GM18517 (cell line): ENCODE measurements at regions not wholly inside any gene's neighbourhood (a gene's known extent, or its start where the extent isn't known, plus 50 kb on each side); places are given as distances from the start of the nearest gene placed in this dataset.
"Not testable (repeated sequence)": the region's sequence is repeated elsewhere in the genome, so short reads cannot be mapped to it uniquely, and the experiment has no call there.

Source experiments
- ATAC-seq: cut with Tn5 transposase; IDR thresholded peaks from one replicate; pipeline ENCODE4 v1.9.1; 2021; ENCODE audit warnings: mild to moderate bottlenecking, moderate library complexity; ENCODE audit not compliant: unreplicated experiment

DNA sequence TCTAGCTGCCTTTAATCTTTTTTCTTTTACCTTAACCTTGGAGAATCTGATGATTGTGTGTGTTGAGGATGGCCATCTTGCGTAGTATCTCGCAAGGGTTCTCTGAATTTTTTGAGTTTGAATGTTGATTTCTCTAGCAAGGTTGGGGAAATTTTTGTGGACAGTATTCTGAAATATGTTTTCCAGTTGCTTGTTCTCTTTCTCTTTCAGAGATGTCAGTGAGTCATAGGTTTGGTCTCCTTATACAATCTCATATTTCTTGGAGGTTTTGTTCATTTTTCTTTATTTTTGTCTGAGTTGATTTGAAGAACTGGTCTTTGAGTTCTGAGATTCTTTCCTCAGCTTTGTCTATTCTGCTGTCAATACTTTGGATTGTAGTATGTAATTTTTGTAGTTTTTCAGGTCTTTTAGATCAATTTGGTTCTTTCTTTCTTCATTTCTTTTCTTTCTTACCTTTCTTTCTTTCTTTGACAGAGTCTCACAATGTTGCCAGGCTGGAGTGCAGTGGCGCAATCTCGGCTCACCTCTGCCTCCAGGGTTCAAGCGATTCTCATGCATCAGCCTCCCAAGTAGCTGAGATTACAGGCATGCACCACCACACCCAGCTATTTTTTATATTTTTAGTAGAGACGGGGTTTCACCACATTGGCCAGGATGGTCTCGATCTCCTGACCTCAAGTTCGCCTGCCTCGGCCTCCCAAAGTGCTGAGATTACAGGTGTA lies 366.4 kb upstream of the RASGRP1 start:
- no peak for ATAC-seq

DNA sequence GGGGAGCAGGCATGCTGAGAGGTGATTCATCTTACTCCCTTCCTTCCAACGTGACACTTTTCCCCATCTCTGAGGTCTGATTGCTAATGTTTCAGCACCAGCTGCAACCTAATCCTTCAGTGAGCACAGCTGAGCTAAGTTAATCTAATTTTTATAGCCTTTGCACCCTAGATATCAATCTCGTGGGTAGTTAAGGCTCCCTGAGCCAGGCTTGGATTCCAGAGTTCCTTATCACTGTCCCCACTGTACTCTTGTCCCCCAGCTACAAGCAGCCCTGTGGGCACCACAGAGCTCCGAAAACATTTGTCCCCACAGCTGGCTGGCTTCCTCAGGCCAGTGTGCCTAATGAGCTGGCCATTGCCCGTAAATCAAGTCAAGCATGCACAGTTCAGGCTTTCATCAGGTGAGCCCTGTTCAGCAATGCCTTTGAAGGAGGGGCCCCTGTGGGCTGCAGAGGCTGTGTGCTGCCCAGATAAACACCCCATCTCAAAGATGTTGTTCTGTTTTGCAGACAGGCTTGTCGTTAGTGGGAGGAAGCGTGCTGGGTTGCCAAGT lies 376.9 kb upstream of the RASGRP1 start:
- ATAC-seq, result no peak

DNA sequence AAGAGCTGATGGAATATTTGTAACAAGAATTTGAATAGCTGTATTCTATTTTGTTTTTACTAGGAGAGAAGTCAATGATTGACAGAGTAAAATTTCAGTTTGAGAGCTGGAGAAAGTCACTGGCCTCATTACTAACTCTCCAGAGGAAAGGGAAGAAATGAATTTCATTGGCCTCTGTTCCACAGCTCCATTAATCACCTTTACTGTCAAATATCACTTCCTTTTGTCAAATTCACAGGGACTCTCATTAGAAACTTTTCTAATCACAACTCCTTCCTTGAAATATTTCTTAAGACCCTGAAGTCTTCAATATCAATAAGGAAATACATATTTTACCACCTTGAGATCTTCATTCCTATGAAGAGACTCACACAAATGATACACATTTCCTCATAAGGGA lies 379.9 kb upstream of the RASGRP1 start:
- no peak for ATAC-seq

- ATAC-seq, result no peak
These were observed 381.1 kb upstream of the RASGRP1 start for GRCh38 chr15:38945551-38946298.

DNA sequence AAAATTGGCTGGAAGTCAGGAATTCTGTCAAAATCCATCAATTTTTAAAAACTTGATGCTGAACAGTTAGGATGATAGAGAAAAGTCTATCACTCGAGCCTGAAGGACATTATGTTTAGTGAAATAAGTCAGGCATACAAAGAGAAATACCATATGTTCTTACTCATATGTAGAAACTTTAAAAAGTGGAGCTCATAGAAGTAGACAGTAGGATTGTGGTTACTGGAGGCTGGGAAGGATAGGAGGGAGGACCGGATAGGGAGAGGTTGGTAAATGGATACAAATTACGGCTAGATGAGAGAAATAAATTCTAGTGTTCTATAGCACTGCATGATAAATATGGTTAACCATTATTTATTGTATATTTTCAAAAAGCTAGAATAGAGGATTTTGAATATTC lies 389.5 kb upstream of the RASGRP1 start:
- ATAC-seq, result no peak

DNA sequence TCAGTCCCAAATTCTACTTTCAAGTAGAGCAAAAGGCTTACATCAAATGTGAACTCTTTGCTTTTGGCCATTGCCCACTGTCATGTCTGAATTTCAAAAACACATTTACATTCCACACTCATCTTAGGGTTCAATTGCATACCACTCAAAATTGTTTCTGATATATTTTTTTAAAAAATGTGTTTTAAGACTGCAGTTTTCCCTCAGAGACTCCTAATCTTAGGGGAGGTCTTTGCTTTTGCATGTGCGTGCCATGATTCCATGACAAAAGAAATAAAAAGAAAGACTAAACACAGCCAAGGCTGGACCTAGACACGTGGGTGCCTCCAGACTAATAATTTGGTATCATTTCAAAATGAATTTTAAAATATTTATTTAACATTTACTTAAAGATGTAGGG lies 396.8 kb upstream of the RASGRP1 start:
- no peak for ATAC-seq

DNA sequence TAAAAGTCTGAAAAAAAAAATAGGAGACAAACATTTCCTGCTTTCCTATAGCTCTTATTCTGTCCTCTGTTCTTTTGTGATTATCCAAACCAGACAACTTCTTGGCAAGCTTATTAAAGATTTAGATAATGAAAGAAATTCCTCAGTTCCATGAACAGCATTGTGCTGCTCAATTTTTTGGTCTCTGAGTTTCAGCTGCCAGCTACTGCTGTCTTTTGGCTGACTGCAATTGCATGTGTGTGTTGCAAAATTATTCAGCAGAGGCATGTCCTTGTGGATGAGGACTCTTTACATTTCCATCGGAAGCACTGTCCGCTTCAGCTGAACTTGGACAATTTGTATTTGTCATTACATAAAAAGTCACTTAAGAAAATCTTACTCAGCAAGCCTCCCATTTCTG lies 397.3 kb upstream of the RASGRP1 start:
- no peak for ATAC-seq

GRCh38 chr15:38972831-38973230 lies 408.2 kb upstream of the RASGRP1 start:
- no peak for ATAC-seq

DNA sequence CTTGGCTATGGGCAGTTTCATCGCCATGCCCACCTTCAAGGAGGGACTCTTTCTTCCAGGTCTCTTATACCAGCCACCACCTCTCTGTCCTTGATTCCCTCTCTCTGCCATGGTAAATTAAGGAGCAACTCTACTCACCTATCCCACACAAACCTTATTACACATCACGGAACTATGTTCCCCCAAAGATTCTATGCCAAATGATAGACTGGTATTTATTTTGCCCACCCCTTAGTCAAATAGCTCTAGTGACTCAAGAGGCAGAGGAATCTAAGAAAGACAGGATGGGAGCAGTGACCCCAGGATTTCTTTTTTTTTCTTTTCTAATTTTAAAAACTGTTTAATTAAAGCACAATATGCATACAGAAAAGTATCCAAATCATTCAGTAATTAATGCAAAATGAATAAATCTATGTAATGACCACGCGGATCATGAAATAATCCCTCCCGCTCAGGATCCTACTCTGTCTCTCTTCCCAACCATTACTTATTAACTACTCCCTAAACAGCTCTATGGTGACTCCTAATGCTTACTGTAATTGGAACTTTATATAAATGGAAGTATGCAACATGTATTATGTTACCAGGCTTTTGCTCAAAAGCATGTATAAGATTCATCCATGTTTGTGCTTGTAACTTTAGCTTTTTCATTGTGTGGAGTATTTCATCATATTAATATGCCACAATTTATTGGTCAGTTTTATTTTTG lies 410.8 kb upstream of the RASGRP1 start:
- no peak for ATAC-seq

- no peak for ATAC-seq
These were observed 426.5 kb upstream of the RASGRP1 start for GRCh38 chr15:38991126-38991525.

DNA sequence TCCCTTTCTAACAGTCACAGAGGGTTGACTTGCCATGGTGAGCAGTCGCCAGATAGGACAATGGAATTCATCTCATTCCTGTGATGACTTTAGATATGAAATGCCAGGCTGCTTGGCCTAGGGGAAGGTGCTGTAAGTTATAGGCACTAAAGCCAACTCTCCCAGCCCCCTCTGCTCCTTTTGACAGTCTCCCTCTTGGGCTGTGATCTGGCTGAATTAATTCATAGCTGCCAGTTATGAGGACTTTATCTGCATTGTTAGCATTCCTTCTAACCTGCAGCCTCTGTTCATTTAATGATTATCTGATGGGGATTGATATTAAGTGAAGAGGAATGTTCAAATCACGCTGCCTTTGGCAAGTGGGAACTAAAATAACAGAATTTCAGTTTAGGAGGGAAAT lies 427.1 kb upstream of the RASGRP1 start:
- no peak for ATAC-seq

DNA sequence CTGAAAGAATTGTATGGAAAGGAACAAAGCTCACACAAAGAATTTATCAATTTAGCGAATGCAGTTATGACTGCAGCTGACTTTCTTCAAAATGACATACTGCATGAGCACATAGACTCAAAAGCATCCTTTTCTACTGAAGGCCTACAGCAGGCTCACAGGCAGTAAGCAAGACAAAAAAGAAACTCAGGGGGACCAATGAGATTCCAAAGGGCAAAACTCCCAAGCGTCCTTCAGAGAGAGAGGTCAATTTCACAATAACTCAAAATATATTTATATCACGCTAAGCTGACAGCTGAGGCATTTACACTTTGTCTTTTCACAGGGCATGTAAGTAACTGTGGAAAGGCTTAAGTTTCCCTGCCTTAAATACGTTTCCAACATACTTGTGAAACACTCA lies 427.9 kb upstream of the RASGRP1 start:
- ATAC-seq, result no peak

GRCh38 chr15:38992930-38993329 lies 428.3 kb upstream of the RASGRP1 start:
- ATAC-seq, result no peak

DNA sequence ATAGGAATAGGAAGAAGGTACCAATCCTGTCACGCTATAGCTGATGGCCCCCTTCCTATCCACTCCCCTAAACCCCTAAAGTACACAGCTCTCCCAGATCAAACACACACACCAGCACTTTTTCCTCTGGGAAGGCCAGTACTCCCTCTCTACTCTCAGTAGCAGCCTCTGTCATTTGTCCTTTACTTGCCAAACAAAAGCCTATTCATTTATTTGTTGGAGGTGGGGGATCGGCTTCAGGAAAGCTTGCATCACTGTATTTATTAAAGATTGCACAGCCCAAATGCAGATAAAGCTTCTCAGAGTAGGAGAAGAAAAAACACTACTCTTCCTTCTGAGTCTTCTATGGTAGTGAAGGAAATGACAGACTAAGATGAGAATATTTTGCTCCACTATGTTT lies 429.7 kb upstream of the RASGRP1 start:
- ATAC-seq, result no peak

DNA sequence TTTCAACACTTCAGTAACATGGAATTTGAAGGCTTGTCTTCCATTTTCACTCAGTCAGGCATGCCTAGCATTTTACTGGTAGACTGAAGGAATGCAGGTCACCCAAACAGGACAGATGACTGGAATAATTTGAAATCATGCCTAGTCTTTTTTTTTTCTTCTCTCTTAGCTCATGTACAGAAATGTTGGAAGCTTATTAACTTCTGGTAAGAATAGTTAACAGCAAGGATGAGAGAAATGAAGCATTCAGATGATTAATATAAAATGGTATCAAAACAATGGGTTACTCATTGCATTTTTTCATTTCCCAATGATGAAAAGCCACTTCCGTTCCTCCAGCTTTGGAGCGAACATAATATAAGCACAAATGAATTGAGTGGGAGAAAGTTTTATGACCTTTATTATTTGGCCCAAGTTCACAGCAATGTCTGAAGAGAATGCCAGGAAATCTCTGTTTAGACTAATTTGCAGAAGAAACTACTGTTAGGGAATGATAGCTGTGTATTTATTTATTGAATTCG lies 431.6 kb upstream of the RASGRP1 start:
- no peak for ATAC-seq

GRCh38 chr15:38997841-38998240 lies 433.2 kb upstream of the RASGRP1 start:
- no peak for ATAC-seq

DNA sequence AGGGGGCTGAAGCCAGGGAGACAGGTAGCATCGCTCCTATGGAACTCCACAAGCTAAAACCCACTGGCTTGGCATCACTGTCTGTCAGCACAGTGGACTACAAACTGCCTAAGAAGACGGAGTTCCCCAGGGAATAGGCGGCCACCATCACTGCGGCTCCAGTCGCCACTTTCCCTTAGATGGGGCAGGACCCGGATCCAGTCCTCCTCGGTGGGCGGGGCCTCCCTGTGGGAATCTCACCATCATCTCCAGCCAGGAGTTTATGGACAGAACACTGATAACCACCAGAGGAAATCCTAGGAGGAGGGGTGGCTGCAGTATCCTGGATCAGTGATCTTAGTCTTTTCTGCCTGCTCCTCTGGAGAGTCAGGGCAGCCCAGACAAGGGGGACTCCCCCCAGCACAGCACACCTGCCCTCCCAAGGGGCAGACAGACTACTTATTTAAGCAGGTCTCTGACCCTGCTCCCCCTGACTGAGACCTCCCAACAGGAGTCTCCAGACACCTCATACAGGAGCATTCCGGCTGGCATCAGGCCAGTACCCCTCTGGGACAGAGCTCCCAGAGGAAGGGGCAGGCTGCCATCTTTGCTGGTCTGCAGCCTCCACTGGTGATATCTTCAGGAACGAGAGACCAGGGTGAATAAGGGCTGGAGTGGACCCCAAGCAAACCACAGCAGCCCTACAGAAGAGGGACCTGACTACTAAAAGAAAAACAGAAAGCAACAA lies 435.6 kb upstream of the RASGRP1 start:
- no peak for ATAC-seq

GRCh38 chr15:39009740-39010139 lies 445.1 kb upstream of the RASGRP1 start:
- no peak for ATAC-seq

DNA sequence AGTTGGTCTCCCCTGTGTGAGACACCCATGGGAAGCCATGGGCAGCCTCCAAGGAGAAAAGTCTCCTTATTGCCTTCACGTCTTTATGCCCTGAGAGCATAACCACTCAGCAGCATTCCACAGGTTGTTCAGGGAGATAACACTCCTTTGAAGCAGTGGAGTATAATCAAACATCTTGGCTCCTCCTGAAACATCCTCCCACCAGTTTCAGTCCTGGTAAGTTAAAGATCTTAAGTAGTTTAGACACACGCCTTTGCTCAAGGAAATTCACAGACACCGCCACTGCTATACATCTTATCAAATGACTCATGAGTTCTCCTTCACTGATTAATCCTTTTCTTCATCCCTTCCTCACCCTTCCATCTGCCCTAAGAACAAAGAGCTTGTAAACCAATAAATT lies 446.5 kb upstream of the RASGRP1 start:
- not testable (repeated sequence) for ATAC-seq

- no peak for ATAC-seq
These were observed 448.6 kb upstream of the RASGRP1 start for GRCh38 chr15:39013262-39013661.

DNA sequence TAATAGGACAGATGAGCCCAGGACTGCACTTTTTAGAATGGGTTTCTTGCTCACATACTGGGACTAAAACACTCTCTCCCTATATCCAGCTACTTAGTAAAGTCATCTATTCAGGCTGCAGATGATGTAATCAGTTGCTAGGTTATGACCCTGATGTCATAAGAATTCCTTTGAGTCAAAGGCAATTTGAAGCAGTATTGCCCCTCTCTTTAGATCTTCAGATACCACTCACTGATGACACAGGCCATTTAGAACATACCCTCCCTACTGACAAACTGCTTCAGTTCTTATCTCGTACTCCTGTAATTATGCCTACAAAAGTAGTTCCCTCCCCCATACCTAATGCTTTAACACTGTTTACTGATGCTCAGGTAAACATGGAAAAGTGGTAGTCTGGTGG lies 450.1 kb upstream of the RASGRP1 start:
- ATAC-seq, result no peak
